ENCODE measurements at regions not wholly inside any gene's neighbourhood (a gene's known extent, or its start where the extent isn't known, plus 50 kb on each side); places are given as distances from the start of the nearest gene placed in this dataset.

DNA sequence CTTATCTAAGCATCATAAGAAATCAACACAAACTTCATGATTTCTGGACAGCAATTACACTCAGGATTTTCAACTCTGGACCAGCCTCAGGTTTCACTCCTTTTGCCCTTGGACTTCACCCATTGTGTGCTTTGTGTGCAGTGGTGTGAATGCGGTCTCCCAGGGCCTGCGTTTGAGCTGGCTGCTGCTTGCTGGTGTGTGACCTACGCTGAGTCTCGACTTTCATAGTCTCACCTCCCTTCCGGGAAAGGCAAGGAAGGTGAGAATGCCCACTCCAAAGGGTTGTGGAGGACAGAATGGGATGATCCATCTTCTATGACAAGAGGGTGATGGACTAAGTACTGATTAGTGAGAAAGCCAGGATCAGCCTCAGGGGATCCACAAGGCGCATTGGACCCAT, 228.8 kb downstream of the C12orf75 start:
- TF ChIP-seq, protein P1, sequence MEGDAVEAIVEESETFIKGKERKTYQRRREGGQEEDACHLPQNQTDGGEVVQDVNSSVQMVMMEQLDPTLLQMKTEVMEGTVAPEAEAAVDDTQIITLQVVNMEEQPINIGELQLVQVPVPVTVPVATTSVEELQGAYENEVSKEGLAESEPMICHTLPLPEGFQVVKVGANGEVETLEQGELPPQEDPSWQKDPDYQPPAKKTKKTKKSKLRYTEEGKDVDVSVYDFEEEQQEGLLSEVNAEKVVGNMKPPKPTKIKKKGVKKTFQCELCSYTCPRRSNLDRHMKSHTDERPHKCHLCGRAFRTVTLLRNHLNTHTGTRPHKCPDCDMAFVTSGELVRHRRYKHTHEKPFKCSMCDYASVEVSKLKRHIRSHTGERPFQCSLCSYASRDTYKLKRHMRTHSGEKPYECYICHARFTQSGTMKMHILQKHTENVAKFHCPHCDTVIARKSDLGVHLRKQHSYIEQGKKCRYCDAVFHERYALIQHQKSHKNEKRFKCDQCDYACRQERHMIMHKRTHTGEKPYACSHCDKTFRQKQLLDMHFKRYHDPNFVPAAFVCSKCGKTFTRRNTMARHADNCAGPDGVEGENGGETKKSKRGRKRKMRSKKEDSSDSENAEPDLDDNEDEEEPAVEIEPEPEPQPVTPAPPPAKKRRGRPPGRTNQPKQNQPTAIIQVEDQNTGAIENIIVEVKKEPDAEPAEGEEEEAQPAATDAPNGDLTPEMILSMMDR (IDR thresholded peaks at IDR 0.05) = no peak
- no peak overlapping the region for H3K4me3 ChIP-seq
- 95 to 97% methylated on average over 6 of the region's 6 CpGs for WGBS, 2 donors
- no peaks in the 10 kb centered on the region for H3K27me3 ChIP-seq
- no peaks in the 10 kb centered on the region for H3K9me3 ChIP-seq
- no peak for DNase-seq
- H3K36me3 ChIP-seq = no peaks in the 10 kb centered on the region
- intact Hi-C loops (cut with DNase I) = no loop called here
- no peak overlapping the region for H3K27ac ChIP-seq
- no peak for ATAC-seq
- H3K4me1 ChIP-seq = peaks cover 0 to 27% (median 19%) of the 10 kb centered on the region in 9 donors

DNA sequence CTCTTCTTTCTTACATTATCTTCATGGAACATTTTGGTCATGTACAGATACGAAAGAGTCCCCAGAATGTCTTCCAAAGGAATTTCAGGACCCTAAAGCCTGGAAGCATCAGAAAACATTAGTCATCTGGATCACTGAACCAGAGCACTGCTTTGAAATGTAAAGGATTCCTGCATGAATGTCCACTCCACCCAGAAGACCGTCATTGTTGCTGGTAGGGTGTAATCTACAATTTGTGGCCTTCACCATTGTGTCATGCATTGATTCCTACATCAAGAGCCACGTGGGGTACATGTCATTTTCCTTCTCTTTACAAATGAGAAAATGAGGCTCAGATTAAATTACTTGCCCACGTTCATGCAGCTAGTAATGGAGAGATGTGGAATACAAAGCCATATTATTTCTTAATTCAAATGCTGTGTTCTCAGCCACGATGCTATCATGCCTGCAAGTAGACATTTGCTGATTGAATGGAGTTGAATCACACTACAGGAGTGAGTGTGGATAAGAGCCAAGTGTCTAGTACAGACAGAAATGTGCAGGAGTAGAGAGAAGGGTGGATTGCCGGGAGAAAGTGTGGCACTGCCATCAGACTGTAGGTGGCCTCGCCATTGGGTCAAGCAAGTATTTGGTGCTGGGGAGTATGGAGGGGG, 231.2 kb downstream of the C12orf75 start:
- TF ChIP-seq, protein P1 (IDR thresholded peaks at IDR 0.05) = no peak
- DNase-seq = no peak
- peak in 7 of 8 donors; percentile 43 to 77 (median 72) for ATAC-seq

DNA sequence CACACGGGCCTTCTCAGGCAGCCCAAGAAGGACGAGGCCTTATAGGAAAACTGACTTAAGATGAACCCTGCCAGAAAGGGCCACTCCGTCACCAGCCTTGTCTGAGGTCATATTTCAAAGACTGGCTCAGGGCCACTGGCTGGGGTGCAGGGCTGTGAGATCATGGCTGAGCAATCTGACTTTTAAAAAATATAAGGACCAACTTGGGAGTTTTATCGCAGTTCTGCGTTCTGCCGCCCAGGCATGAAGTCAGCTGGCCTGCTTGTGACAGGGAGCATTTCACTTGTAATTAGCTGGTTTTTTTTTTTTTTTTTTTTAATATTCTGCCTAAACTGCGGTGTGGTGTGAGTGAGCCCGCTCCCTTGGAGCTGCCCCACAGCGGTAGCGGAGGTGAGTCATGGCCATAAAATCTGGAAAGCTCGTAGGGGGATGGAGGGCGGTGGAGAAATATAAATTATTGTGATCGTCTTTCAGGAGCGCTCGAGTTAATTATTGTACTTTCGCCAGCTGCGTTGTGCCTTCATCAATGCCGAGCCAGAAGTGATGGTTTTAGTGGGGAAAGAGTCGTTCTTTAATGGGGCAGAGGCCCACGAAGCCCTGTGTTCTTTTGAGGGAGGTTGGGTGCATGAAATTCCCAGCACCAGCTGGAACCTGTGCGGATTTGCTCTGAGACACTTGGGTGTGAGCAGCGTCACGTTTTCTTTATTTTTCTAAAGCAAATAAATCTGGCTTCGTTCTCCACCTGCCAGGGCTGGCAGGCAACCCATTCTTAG, 231.9 kb downstream of the C12orf75 start:
- Histone ChIP-seq H3K27me3 (no peaks in the 10 kb centered on the region), H3K4me3 (no peak overlapping the region)
- WGBS, 2 donors = 68 to 77% methylated on average over 24 of the region's 24 CpGs

More for the DNA sequence above, 231.2 kb downstream of the C12orf75 start:
- Histone ChIP-seq H3K9me3 (no peaks in the 10 kb centered on the region), H3K4me3 (no peak overlapping the region), H3K4me1 (peaks cover 0 to 11% (median 7%) of the 10 kb centered on the region in 9 donors), H3K27ac (peak overlapping the region in 1 of 10 donors; percentile 29), H3K36me3 (no peaks in the 10 kb centered on the region), H3K27me3 (no peaks in the 10 kb centered on the region)
- 65 to 67% methylated on average over 7 of the region's 7 CpGs for WGBS, 2 donors
- intact Hi-C loops (cut with DNase I) = no loop called here

DNA sequence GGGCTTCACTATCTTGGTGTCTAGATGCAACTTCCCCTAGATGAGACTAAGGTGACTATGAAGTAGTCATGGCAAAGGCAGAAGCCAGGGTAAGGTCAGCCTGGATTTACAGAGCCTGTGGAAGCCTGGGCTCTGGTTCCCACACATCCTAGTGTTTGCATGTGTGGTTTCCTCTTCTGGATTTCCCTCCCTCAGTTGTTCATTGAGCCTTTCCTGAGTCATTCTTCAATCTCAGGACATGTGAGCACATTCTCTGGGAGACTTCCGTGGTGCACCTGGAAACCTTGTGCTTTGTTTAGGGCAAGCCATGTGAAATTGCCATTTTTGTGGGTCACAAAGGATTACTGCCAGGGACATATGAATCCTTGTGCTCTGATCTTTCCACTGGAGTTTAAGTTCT, 236.6 kb downstream of the C12orf75 start:
- Histone ChIP-seq H3K27me3 (no peaks in the 10 kb centered on the region), H3K9me3 (no peaks in the 10 kb centered on the region), H3K27ac (no peak overlapping the region), H3K4me1 (peaks cover 0 to 6% (median 0%) of the 10 kb centered on the region in 9 donors), H3K4me3 (no peak overlapping the region), H3K36me3 (no peaks in the 10 kb centered on the region)
- no peak for DNase-seq
- no peak for ATAC-seq
- TF ChIP-seq, protein P1 (IDR thresholded peaks at IDR 0.05) = no peak
- intact Hi-C loops (cut with DNase I) = no loop called here
- WGBS, 2 donors = 86 to 98% methylated on average over 1 of the region's 1 CpG

More for the DNA sequence above, 231.9 kb downstream of the C12orf75 start:
- no peaks in the 10 kb centered on the region for H3K9me3 ChIP-seq
- TF ChIP-seq, protein P1 (IDR thresholded peaks at IDR 0.05) = no peak
- intact Hi-C loops (cut with DNase I) = no loop called here
- H3K36me3 ChIP-seq = no peaks in the 10 kb centered on the region
- ATAC-seq = peak in 7 of 8 donors; percentile 49 to 82 (median 68)
- H3K27ac ChIP-seq = peak overlapping the region in 1 of 10 donors; percentile 29
- peak; percentile 15 to 31 for DNase-seq
- H3K4me1 ChIP-seq = peaks cover 0 to 11% (median 7%) of the 10 kb centered on the region in 9 donors

All from heart right ventricle (tissue), 16 donors.